Endodermal cell (in vitro differentiated cells): ENCODE measurements at regions not wholly inside any gene's neighbourhood (a gene's known extent, or its start where the extent isn't known, plus 50 kb on each side); places are given as distances from the start of the nearest gene placed in this dataset.

Source experiments
- DNase-seq: peaks from one replicate; pipeline ENCODE4 v3.0.0-alpha.2; 2017
- H3K27ac ChIP-seq: 2 replicates; pipeline ENCODE4 v1.5.1; 2013; ENCODE audit warnings: mild to moderate bottlenecking, low read depth, low read length, moderate library complexity
- H3K27me3 ChIP-seq: 2 replicates; pipeline ENCODE4 v1.6.1; 2013; ENCODE audit warnings: mild to moderate bottlenecking, low read length, moderate library complexity; ENCODE audit not compliant: insufficient read depth, control insufficient read depth, poor library complexity, severe bottlenecking
- H3K36me3 ChIP-seq: 2 replicates; pipeline ENCODE4 v1.7.0; 2013; ENCODE audit warnings: mild to moderate bottlenecking, low read length, moderate library complexity; ENCODE audit not compliant: control insufficient read depth, insufficient read depth
- H3K4me1 ChIP-seq: one replicate; pipeline ENCODE4 v1.7.0; 2013; ENCODE audit warnings: low read length; ENCODE audit not compliant: control insufficient read depth, insufficient read depth
- H3K4me3 ChIP-seq: 2 replicates; pipeline ENCODE4 v1.5.1; 2013; ENCODE audit warnings: mild to moderate bottlenecking, low read length, moderate library complexity
- H3K9ac ChIP-seq: 2 replicates; pipeline ENCODE4 v1.6.1; 2013; ENCODE audit warnings: mild to moderate bottlenecking, low read length, moderate library complexity; ENCODE audit not compliant: poor library complexity, severe bottlenecking; ENCODE audit errors: extremely low read depth
- H3K9me3 ChIP-seq: 2 replicates; pipeline ENCODE4 v1.6.1; 2013; ENCODE audit warnings: mild to moderate bottlenecking, low read length, moderate library complexity; ENCODE audit not compliant: control insufficient read depth
- H3K27ac Mint-ChIP-seq: 2 replicates; pipeline ENCODE4 v1.8.0; 2020; ENCODE audit warnings: mixed read lengths
- H3K27me3 Mint-ChIP-seq: 2 replicates; pipeline ENCODE4 v1.8.0; 2021; ENCODE audit warnings: mild to moderate bottlenecking, mixed read lengths; ENCODE audit not compliant: insufficient read depth
- H3K36me3 Mint-ChIP-seq: 2 replicates; pipeline ENCODE4 v1.8.0; 2020; ENCODE audit warnings: low read depth, mixed read lengths
- H3K4me1 Mint-ChIP-seq: 2 replicates; pipeline ENCODE4 v1.8.0; 2020; ENCODE audit warnings: mixed read lengths
- H3K4me3 Mint-ChIP-seq: 2 replicates; pipeline ENCODE4 v1.8.0; 2020; ENCODE audit warnings: mild to moderate bottlenecking, moderate library complexity, mixed read lengths
- H3K9me3 Mint-ChIP-seq: 2 replicates; pipeline ENCODE4 v1.8.0; 2020; ENCODE audit warnings: mild to moderate bottlenecking, mixed read lengths
- CTCF ChIP-seq: fragments of 200-600 bp; sonication (generic); conservative IDR thresholded peaks from 2 replicates; pipeline ENCODE4 v1.5.0; 2021; ENCODE audit warnings: antibody characterized with exemption, mild to moderate bottlenecking
- WGBS, 2 experiments: methylation state at CpG; one replicate each; pipeline versions ENCODE4 v1.1.5 to v1.1.7; 2013; ENCODE audit warnings: missing lambda C conversion rate in 2 of 2, mixed read lengths in 1 of 2; ENCODE audit not compliant: insufficient coverage in 1 of 2, insufficient read length in 1 of 2; 5-methylcytosine and 5-hydroxymethylcytosine counted together

GRCh38 chr2:236501531-236501930 lies 68.1 kb upstream of the ACKR3 start:
- Histone ChIP-seq H3K4me1 (no peaks in the 10 kb centered on the region), H3K27me3 (no peaks in the 10 kb centered on the region), H3K4me3 (no peak overlapping the region), H3K9me3 (no peaks in the 10 kb centered on the region), H3K9ac (no peak overlapping the region), H3K36me3 (peaks cover 9% of the 10 kb centered on the region), H3K27ac (no peak overlapping the region)
- Mint-ChIP-seq H3K27me3 (no peaks in the 10 kb centered on the region), H3K36me3 (peaks cover 28% of the 10 kb centered on the region), H3K9me3 (no peaks in the 10 kb centered on the region), H3K4me1 (no peaks in the 10 kb centered on the region), H3K27ac (no peak overlapping the region), H3K4me3 (no peak overlapping the region)
- no peak for TF ChIP-seq CTCF
- 93 to 96% methylated on average over 4 of the region's 4 CpGs for WGBS, 2 experiments
- DNase-seq, result no peak

- Histone ChIP-seq H3K27me3 (no peaks in the 10 kb centered on the region), H3K36me3 (no peaks in the 10 kb centered on the region), H3K9ac (no peak overlapping the region), H3K4me1 (no peaks in the 10 kb centered on the region), H3K4me3 (no peak overlapping the region), H3K9me3 (no peaks in the 10 kb centered on the region), H3K27ac (no peak overlapping the region)
- 73 to 86% methylated on average over 4 to 6 of the region's 6 CpGs for WGBS, 2 experiments
- no peak overlapping the region for H3K27ac Mint-ChIP-seq
- H3K4me3 Mint-ChIP-seq, result no peak overlapping the region
- peak; percentile 66 for TF ChIP-seq CTCF
- H3K36me3 Mint-ChIP-seq, result peaks cover 16% of the 10 kb centered on the region
- H3K27me3 Mint-ChIP-seq, result peaks cover 10% of the 10 kb centered on the region
- no peaks in the 10 kb centered on the region for H3K9me3 Mint-ChIP-seq
- DNase-seq, result peak; percentile 70
- H3K4me1 Mint-ChIP-seq, result peaks cover 4% of the 10 kb centered on the region
Observed at GRCh38 chr2:236503100-236503499, 66.5 kb upstream of the ACKR3 start.

- DNase-seq, result no peak
- no peak overlapping the region for H3K27ac ChIP-seq
- Mint-ChIP-seq H3K4me1 (peaks cover 4% of the 10 kb centered on the region), H3K36me3 (peaks cover 16% of the 10 kb centered on the region), H3K27me3 (peaks cover 14% of the 10 kb centered on the region), H3K4me3 (no peak overlapping the region), H3K27ac (no peak overlapping the region), H3K9me3 (no peaks in the 10 kb centered on the region)
- H3K4me1 ChIP-seq, result no peaks in the 10 kb centered on the region
- H3K27me3 ChIP-seq, result no peaks in the 10 kb centered on the region
- no peaks in the 10 kb centered on the region for H3K36me3 ChIP-seq
- no peak for TF ChIP-seq CTCF
- WGBS, 2 experiments, result 91 to 93% methylated on average over 11 to 13 of the region's 13 CpGs
- H3K9me3 ChIP-seq, result no peaks in the 10 kb centered on the region
- H3K4me3 ChIP-seq, result no peak overlapping the region
- H3K9ac ChIP-seq, result no peak overlapping the region
Observed at GRCh38 chr2:236503583-236503982, 66.0 kb upstream of the ACKR3 start.
